Ectodermal cell (in vitro differentiated cells): ENCODE measurements at regions not wholly inside any gene's neighbourhood (a gene's known extent, or its start where the extent isn't known, plus 50 kb on each side); places are given as distances from the start of the nearest gene placed in this dataset.

Source experiments
- H3K27ac ChIP-seq: 2 replicates; pipeline ENCODE4 v1.7.0; 2013; ENCODE audit warnings: mild to moderate bottlenecking, low read depth, low read length; ENCODE audit not compliant: insufficient read depth, poor library complexity, severe bottlenecking
- H3K27me3 ChIP-seq: 2 replicates; pipeline ENCODE4 v1.7.0; 2013; ENCODE audit warnings: mild to moderate bottlenecking, low read length; ENCODE audit not compliant: insufficient read depth, control insufficient read depth, poor library complexity, severe bottlenecking
- H3K36me3 ChIP-seq: one replicate; pipeline ENCODE4 v1.7.0; 2013; ENCODE audit warnings: low read length; ENCODE audit not compliant: control insufficient read depth, insufficient read depth
- H3K4me1 ChIP-seq: one replicate; pipeline ENCODE4 v1.7.0; 2013; ENCODE audit warnings: low read length; ENCODE audit not compliant: control insufficient read depth, insufficient read depth
- H3K4me3 ChIP-seq: 2 replicates; pipeline ENCODE4 v1.7.0; 2013; ENCODE audit warnings: low read depth, low read length, control low read depth; ENCODE audit not compliant: insufficient read depth
- H3K9me3 ChIP-seq: 2 replicates; pipeline ENCODE4 v1.7.0; 2013; ENCODE audit warnings: mild to moderate bottlenecking, low read length, moderate library complexity; ENCODE audit not compliant: control insufficient read depth
- WGBS, 2 experiments: methylation state at CpG; one replicate each; pipeline ENCODE4 v1.1.7; 2013; ENCODE audit warnings: missing lambda C conversion rate in 2 of 2; 5-methylcytosine and 5-hydroxymethylcytosine counted together

DNA sequence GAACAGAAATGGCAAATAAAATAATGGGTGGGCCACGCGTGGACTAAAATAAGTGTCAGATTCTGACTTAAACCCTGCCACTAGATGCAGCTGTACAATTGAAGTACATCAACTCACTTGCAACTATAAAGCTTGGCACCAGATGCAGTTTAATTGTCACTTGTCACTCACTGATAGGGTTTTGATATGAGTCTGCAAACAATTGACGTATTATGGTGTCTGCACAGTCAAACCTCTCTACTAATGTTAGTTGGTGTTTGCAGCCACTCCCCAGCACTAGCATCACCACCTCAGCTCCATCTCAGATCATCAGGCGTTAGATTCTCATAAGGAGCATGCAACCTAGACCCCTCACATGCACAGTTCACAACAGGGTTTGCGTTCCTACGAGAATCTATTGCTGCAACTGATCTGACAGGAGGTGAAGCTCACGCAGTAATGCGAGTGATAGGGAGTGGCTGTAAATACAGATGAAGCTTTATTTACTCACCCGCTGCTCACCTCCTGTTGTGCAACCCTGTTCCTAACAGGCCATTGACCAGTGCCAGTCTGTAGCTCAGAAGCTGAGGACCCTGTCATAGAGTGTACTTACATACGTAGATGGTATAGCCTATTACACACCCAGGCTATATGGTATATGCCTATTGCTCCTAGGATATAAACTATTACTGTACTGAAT, 72.1 kb upstream of the SEMA6A start:
- 94 to 95% methylated on average over 9 to 10 of the region's 10 CpGs for WGBS, 2 experiments
- Histone ChIP-seq H3K4me3 (no peak overlapping the region), H3K36me3 (no peaks in the 10 kb centered on the region), H3K27me3 (no peaks in the 10 kb centered on the region), H3K9me3 (no peaks in the 10 kb centered on the region), H3K27ac (no peak overlapping the region), H3K4me1 (peaks cover 2% of the 10 kb centered on the region)

DNA sequence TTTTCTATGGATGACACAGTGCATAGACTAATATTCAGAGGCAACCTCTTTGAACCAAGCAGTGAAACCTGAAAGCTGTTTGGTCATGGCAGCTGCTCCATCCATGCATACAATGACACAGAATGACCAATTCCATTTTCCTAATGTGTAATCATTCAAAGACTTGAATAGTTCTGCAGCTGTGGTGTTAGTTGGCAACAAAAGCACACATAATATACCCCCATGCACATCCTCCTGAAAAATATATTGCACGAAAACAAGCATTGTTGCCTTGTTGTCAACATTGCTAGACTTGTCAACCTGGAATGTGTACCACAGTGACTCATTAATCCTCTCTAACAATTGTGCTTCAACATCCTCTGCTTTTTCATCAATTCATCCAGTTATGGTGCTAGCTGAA, 71.0 kb upstream of the SEMA6A start:
- no peak overlapping the region for H3K27ac ChIP-seq
- H3K36me3 ChIP-seq: no peaks in the 10 kb centered on the region
- H3K9me3 ChIP-seq: no peaks in the 10 kb centered on the region
- no peak overlapping the region for H3K4me3 ChIP-seq
- no peaks in the 10 kb centered on the region for H3K27me3 ChIP-seq
- H3K4me1 ChIP-seq: no peaks in the 10 kb centered on the region
- WGBS, 2 experiments: 94% methylated on average over 1 of the region's 1 CpG

DNA sequence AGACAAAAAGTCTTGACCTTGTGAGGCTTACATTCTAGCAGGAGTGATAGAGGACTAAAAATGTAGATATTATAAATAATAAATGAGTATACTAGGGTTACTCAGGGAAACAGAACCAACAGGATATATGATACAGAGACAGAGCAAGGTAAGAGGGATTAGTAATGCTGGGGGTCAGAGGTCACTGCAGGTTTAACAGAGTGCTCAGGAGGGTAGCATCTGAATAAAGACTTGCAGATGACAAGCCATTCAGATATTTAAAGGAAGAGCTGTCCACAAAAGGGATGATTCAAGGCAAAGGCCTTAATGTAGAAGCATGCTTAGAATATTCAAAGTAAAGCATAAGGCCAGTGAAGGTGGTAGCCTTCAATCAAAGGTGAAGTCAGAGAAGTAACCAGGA, 65.6 kb upstream of the SEMA6A start:
- Histone ChIP-seq H3K27ac (no peak overlapping the region), H3K4me3 (no peak overlapping the region), H3K4me1 (no peaks in the 10 kb centered on the region), H3K36me3 (no peaks in the 10 kb centered on the region), H3K27me3 (no peaks in the 10 kb centered on the region), H3K9me3 (no peaks in the 10 kb centered on the region)

- Histone ChIP-seq H3K9me3 (no peaks in the 10 kb centered on the region), H3K27me3 (no peaks in the 10 kb centered on the region)
- WGBS, 2 experiments: 80 to 81% methylated on average over 4 of the region's 4 CpGs
Measured at GRCh38 chr5:116637149-116637740, 62.6 kb upstream of the SEMA6A start.

GRCh38 chr5:116632890-116633289, 58.3 kb upstream of the SEMA6A start:
- no peak overlapping the region for H3K27ac ChIP-seq
- WGBS, 2 experiments: 90 to 93% methylated on average over 4 of the region's 4 CpGs
- no peaks in the 10 kb centered on the region for H3K27me3 ChIP-seq
- no peaks in the 10 kb centered on the region for H3K9me3 ChIP-seq
- peaks cover 7% of the 10 kb centered on the region for H3K4me1 ChIP-seq
- no peak overlapping the region for H3K4me3 ChIP-seq
- no peaks in the 10 kb centered on the region for H3K36me3 ChIP-seq

More at GRCh38 chr5:116637149-116637740, 62.6 kb upstream of the SEMA6A start:
- Histone ChIP-seq H3K4me3 (no peak overlapping the region), H3K36me3 (no peaks in the 10 kb centered on the region), H3K4me1 (no peaks in the 10 kb centered on the region), H3K27ac (no peak overlapping the region)

DNA sequence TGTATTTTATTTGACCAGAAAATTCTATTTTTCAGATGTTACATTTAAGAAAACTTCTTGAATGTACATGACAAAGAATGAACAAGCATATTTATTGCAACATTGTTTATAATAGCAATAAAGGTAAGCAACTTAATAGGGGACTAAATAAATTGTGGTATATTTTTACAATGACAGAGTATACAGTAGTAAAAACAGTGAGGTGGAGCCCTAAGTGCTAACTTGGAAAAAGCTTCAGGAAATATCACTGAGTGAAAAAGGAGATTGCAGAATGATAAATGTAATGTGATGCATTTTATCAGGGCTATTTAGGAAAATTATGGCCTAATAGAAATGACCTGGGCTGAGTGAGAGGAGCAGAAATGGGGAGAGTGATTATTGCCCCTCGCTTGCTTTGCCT, 56.5 kb upstream of the SEMA6A start:
- no peak overlapping the region for H3K27ac ChIP-seq
- no peaks in the 10 kb centered on the region for H3K9me3 ChIP-seq
- H3K27me3 ChIP-seq: no peaks in the 10 kb centered on the region
- WGBS, 2 experiments: 83 to 93% methylated on average over 1 of the region's 1 CpG
- no peak overlapping the region for H3K4me3 ChIP-seq
- H3K36me3 ChIP-seq: no peaks in the 10 kb centered on the region
- peaks cover 7% of the 10 kb centered on the region for H3K4me1 ChIP-seq

GRCh38 chr5:116629168-116629567, 54.5 kb upstream of the SEMA6A start:
- Histone ChIP-seq H3K27me3 (no peaks in the 10 kb centered on the region), H3K27ac (no peak overlapping the region), H3K9me3 (no peaks in the 10 kb centered on the region), H3K36me3 (no peaks in the 10 kb centered on the region), H3K4me1 (peaks cover 7% of the 10 kb centered on the region), H3K4me3 (no peak overlapping the region)
- 61 to 64% methylated on average over 2 of the region's 2 CpGs for WGBS, 2 experiments

DNA sequence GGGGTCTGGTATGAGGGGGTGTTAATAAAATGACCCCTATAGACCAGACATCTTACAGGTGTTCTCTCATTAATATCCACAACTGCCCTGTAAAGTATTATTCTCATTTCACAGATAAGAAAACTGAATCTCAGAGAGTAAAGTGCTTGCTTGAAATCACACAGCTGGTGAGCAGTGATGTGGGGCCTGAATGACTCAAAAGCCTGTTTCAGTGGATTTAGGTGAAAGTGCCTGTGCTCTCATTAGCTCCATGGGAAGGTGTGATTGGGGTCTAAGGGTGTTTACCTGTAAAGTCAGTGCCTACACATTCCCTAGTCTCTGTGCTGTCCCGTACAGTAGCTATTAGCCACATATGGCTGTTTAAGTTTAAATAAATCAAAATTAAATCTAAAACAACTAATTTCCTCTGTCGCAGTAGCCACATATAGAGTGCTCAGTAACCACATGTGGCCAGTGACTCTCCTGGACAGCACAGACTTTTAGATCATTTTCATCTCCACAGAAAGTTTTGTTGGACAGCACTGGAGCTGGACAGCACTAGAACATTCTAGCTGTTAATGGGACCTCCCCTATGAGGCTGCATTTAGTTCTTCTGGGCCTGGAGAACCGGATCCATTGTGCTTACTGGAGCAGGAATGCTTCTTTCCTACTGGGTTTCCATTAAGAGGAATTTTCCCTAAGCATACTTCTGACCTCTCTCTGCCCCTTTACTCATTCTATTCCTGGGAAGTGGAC, 52.5 kb upstream of the SEMA6A start:
- no peaks in the 10 kb centered on the region for H3K36me3 ChIP-seq
- WGBS, 2 experiments: 92 to 98% methylated on average over 2 to 3 of the region's 3 CpGs
- H3K4me1 ChIP-seq: peaks cover 7% of the 10 kb centered on the region
- H3K27ac ChIP-seq: no peak overlapping the region
- H3K4me3 ChIP-seq: no peak overlapping the region
- H3K27me3 ChIP-seq: no peaks in the 10 kb centered on the region
- no peaks in the 10 kb centered on the region for H3K9me3 ChIP-seq

DNA sequence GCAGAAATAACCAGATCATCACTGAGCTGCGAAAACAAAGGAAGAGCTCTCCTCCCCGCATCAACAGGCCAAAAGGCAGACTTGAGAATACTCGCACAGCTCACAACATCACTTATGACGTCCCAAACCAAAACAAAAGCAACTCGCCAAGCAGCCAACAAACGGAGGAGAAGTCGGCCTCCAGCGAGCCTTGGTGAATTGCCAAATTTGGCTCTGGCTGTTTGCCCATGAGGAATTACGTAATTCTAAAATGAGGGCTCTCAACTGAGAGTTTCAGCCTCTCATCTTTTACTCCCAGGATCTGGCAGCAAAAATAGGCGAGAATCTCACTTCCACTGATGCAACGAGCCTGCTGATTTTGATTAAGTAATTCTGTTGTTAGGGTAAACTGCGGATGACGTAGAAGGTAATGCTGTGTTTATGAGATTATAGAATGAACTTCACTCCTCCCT, 51.7 kb upstream of the SEMA6A start:
- Histone ChIP-seq H3K36me3 (no peaks in the 10 kb centered on the region), H3K4me3 (no peak overlapping the region), H3K27me3 (no peaks in the 10 kb centered on the region), H3K4me1 (peaks cover 13% of the 10 kb centered on the region), H3K9me3 (no peaks in the 10 kb centered on the region), H3K27ac (no peak overlapping the region)
- WGBS, 2 experiments: 84 to 86% methylated on average over 10 to 12 of the region's 13 CpGs
